K562 (cell line): ENCODE measurements at regions not wholly inside any gene's neighbourhood (a gene's known extent, or its start where the extent isn't known, plus 50 kb on each side); places are given as distances from the start of the nearest gene placed in this dataset.

Source experiments
- ATAC-seq: fragments of 200-7000 bp; cut with Tn5 transposase; 3 replicates; pipeline ENCODE4 v1.9.1; 2020; ENCODE audit warnings: moderate library complexity
- BruUV-seq: library from RNA; stranded (reverse); fragments of 400-500 nt; replicated peaks from 2 replicates; lab custom pipeline; 2021; lab: Mats Ljungman, UMichigan
- CTCF ChIA-PET: fragments of 300-600 bp; formaldehyde crosslinking; extraction: SDS; loops from one replicate; lab custom pipeline; 2021; ENCODE audit warnings: low intra/inter-chr PET ratio; lab: Yijun Ruan, JAX
- POLR2A ChIA-PET: fragments of 300-600, 350-650 bp; sonication (Branson Sonifier 250); formaldehyde crosslinking; extraction: SDS; loops from one replicate; lab custom pipeline; 2021; ENCODE audit warnings: antibody characterized with exemption, inconsistent platforms; lab: Yijun Ruan, JAX
- DNase-seq, 4 experiments: peaks; one replicate each; pipeline versions ENCODE4 v3.0.0 to v3.0.0-alpha.2; 2011 to 2018; ENCODE audit warnings: low spot score in 3 of 4, mixed read lengths in 3 of 4; ENCODE audit errors: extremely low read depth in 1 of 4
- FAIRE-seq: peaks from 2 replicates; lab custom pipeline; 2011; peaks lifted over from hg19 to GRCh38; lab: Jason Lieb, UNC
- H2AFZ ChIP-seq: 2 replicates; pipeline ENCODE4 v1.6.0; 2011; ENCODE audit warnings: low read depth, low read length, control low read depth, inconsistent platforms
- H3K27ac ChIP-seq: fragments of 200-600 bp; 3 replicates; pipeline ENCODE4 v1.8.0; 2011; ENCODE audit warnings: low read depth, mild to moderate bottlenecking, control low read depth, inconsistent platforms, low read length, moderate library complexity, mixed read lengths; ENCODE audit errors: extremely low read depth
- H3K27me3 ChIP-seq, 2 experiments: fragments of 300-600 bp in 1 of 2; 2 replicates in 1 of 2; 3 replicates in 1 of 2; pipeline versions ENCODE4 v1.6.0 to v1.8.0; 2011; ENCODE audit warnings: inconsistent platforms in 2 of 2, low read length in 2 of 2, mild to moderate bottlenecking in 1 of 2, mixed read lengths in 1 of 2, moderate library complexity in 1 of 2; ENCODE audit not compliant: control insufficient read depth in 2 of 2, insufficient read depth in 2 of 2
- H3K36me3 ChIP-seq: fragments of 300-600 bp; 3 replicates; pipeline ENCODE4 v1.8.0; 2011; ENCODE audit warnings: mild to moderate bottlenecking, low read length, inconsistent platforms; ENCODE audit not compliant: control insufficient read depth, insufficient read depth
- H3K4me1 ChIP-seq, 2 experiments: fragments of 200-600 bp in 1 of 2; replicated peaks in 1 of 2; 2 replicates in 1 of 2; 3 replicates in 1 of 2; pipeline versions ENCODE4 v1.5.1 to v1.8.0; 2011; ENCODE audit warnings: inconsistent platforms in 2 of 2, low read length in 2 of 2, mild to moderate bottlenecking in 1 of 2, mixed read lengths in 1 of 2, moderate library complexity in 1 of 2; ENCODE audit not compliant: control insufficient read depth in 2 of 2, insufficient read depth in 2 of 2
- H3K4me2 ChIP-seq: 2 replicates; pipeline ENCODE4 v1.6.1; 2011; ENCODE audit warnings: low read length, control low read depth, inconsistent platforms, mixed read lengths; ENCODE audit not compliant: insufficient read depth
- H3K4me3 ChIP-seq: fragments of 200-600 bp; sonication (generic), shearing (Covaris generic); 2 replicates; pipeline ENCODE4 v1.5.1; 2016; ENCODE audit warnings: control low read depth, inconsistent platforms
- H3K79me2 ChIP-seq: fragments of 200-600 bp; 3 replicates; pipeline ENCODE4 v1.8.0; 2011; ENCODE audit warnings: low read length, inconsistent platforms; ENCODE audit not compliant: control insufficient read depth, insufficient read depth
- H3K9ac ChIP-seq, 2 experiments: 2 replicates each; pipeline versions ENCODE4 v1.6.0 to v1.6.1; 2011; ENCODE audit warnings: low read depth in 2 of 2, low read length in 2 of 2, control low read depth in 1 of 2, inconsistent platforms in 1 of 2, mild to moderate bottlenecking in 1 of 2, mixed read lengths in 1 of 2; ENCODE audit not compliant: insufficient read depth in 1 of 2
- H3K9me1 ChIP-seq: one replicate; pipeline ENCODE4 v1.6.0; 2011; ENCODE audit warnings: inconsistent platforms, mild to moderate bottlenecking, low read length, moderate library complexity; ENCODE audit not compliant: control insufficient read depth, insufficient read depth
- H3K9me3 ChIP-seq: replicated peaks from 2 replicates; pipeline ENCODE4 v1.5.1; 2011; ENCODE audit warnings: low read depth, low read length, inconsistent platforms; ENCODE audit not compliant: control insufficient read depth, insufficient read depth
- H4K20me1 ChIP-seq: replicated peaks from 2 replicates; pipeline ENCODE4 v1.6.1; 2011; ENCODE audit warnings: low read length, inconsistent platforms, mixed read lengths; ENCODE audit not compliant: control insufficient read depth, insufficient read depth
- BRD4 ChIP-seq: fragments of 200-600 bp; sonication (generic); IDR thresholded peaks from 2 replicates; pipeline ENCODE4 v1.6.1; 2017; ENCODE audit warnings: inconsistent platforms
- EHMT2 ChIP-seq: fragments of 450-650 bp; IDR thresholded peaks from 2 replicates; pipeline ENCODE4 v1.6.1; 2018; ENCODE audit warnings: antibody characterized with exemption
- ERF ChIP-seq: fragments of 450-650 bp; formaldehyde crosslinking; IDR thresholded peaks from 2 replicates; pipeline ENCODE4 v1.4.0; 2020; ENCODE audit warnings: mild to moderate bottlenecking, mixed read lengths
- KLF13 ChIP-seq: fragments of 450-650 bp; IDR thresholded peaks from 2 replicates; pipeline ENCODE4 v1.6.1; 2016; ENCODE audit warnings: missing genetic modification characterization, low read depth, mild to moderate bottlenecking, missing compliant biosample characterization, moderate library complexity, borderline replicate concordance
- MAFF ChIP-seq: IDR thresholded peaks from 2 replicates; pipeline ENCODE4 v1.6.1; 2012; ENCODE audit warnings: low read length, improper control_type of control experiment
- RAD21 ChIP-seq, 2 experiments: fragments of 250-450 bp in 1 of 2; fragments of 450-650 bp in 1 of 2; sonication (Bioruptor Pico) in 1 of 2; formaldehyde crosslinking in 1 of 2; IDR thresholded peaks in 1 of 2; conservative IDR thresholded peaks in 1 of 2; 2 replicates each; pipeline versions ENCODE4 v1.4.0 to v1.8.0; 2020 to 2022; ENCODE audit warnings: mild to moderate bottlenecking in 2 of 2, moderate library complexity in 1 of 2
- SRSF1 ChIP-seq: fragments of 200-400 bp; formaldehyde crosslinking; IDR thresholded peaks from 2 replicates; pipeline ENCODE4 v1.6.1; 2017; ENCODE audit warnings: mild to moderate bottlenecking, low read depth, low read length, moderate library complexity
- WGBS: fragments of 100-300 bp; shearing (Covaris generic); methylation state at CpG from one replicate; pipeline ENCODE4 v1.1.6; 2016; ENCODE audit warnings: low coverage, mixed read lengths; ENCODE audit not compliant: insufficient coverage; ENCODE audit errors: missing lambda C conversion rate; 5-methylcytosine and 5-hydroxymethylcytosine counted together
- in situ Hi-C: fragments of 300-500 bp; cut with MboI; formaldehyde crosslinking; loops from 4 replicates; pipeline ENCODE4 v1.15.0; 2018; ENCODE audit warnings: inconsistent platforms, mixed read lengths
- intact Hi-C: fragments of 100-400 bp; cut with micrococcal nuclease; formaldehyde crosslinking; loops from 2 replicates; pipeline ENCODE4 v1.14.2; 2022
- TF ChIP-seq, protein P1 (sequence below): fragments of 250-450 bp; sonication (Bioruptor Pico); IDR thresholded peaks from 2 replicates; pipeline ENCODE4 v1.8.0; 2022; ENCODE audit warnings: moderate library complexity, mild to moderate bottlenecking, inconsistent platforms
- TF ChIP-seq, protein P2 (sequence below): fragments of 450-650 bp; IDR thresholded peaks from 2 replicates; pipeline ENCODE4 v1.6.1; 2016; ENCODE audit warnings: mild to moderate bottlenecking, moderate library complexity

DNA sequence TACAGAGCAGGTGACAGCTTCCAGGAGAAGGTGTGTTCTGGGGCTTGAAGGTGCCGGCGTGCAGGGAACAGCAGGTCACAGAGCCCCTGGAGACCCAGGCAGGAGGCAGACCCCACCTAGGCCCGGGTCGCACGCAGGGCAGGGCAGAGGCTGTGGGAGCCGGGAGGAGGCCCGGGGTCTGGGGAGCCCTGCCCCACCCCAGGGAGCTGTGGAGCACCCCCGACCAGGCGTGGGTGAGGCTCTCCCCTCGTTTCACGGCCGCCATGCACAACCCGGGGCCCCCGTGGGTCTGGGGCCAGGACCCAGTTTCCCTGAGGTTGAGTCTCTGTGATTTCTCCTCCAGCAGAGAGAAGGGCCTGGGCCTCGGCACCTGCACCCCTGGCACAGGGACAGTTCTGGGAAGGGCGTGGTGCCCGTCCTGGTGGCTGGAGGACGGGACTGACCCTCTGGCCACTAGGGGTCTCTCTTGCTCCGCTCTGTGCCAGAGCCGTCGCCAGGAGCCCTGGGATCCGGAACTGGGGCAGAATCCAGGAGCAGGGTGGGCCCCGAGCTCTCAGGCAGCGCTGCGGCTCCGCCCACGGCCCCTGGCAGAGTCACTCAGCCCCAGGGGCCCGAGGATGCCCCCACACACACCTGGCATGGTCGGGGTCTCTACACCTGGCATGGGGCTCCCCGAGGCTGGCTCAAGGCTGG lies 75.2 kb upstream of the FBRSL1 start:
- no peak overlapping the region; a peak in 1 of 4 replicates for H3K9ac ChIP-seq
- intact Hi-C loops, result loop anchor here (1.0 to 10.0 kb wide), 4 partner anchors 110 to 260 kb away; no protein-coding TSS in a partner anchor
- H4K20me1 ChIP-seq, result peaks cover 3% of the 10 kb centered on the region; the same call in 1 of the 2 replicates
- ATAC-seq, result peak; percentile 98
- H3K27ac ChIP-seq, result no peak overlapping the region
- H3K9me3 ChIP-seq, result no peaks in the 10 kb centered on the region
- WGBS, result 5% methylated on average over 21 of the region's 30 CpGs
- in situ Hi-C loops, result loop anchor here (5.0 to 10.0 kb wide), 2 partner anchors 140 to 188 kb away; no protein-coding TSS in a partner anchor
- BruUV-seq, result no TSS peak
- peak; percentile 71 for FAIRE-seq
- no peaks in the 10 kb centered on the region for H3K36me3 ChIP-seq
- H3K4me2 ChIP-seq, result peak overlapping the region; percentile 33
- H3K9me1 ChIP-seq, result no peaks in the 10 kb centered on the region
- POLR2A ChIA-PET, result interaction anchor here (0.6 to 1.2 kb wide), 3 partner anchors 16 to 146 kb away, joined by 3 to 6 read pairs (median 3); no protein-coding TSS in a partner anchor
- peaks cover 5 to 42% of the 10 kb centered on the region in 2 experiments; a peak in 3 of 5 replicates for H3K27me3 ChIP-seq
- peaks cover 0 to 54% of the 10 kb centered on the region in 2 experiments; a peak in 2 of 5 replicates for H3K4me1 ChIP-seq
- H3K4me3 ChIP-seq, result no peak overlapping the region
- no peak overlapping the region for H2AFZ ChIP-seq
- no peaks in the 10 kb centered on the region for H3K79me2 ChIP-seq
- peak; percentile 80 to 92 (median 88) for DNase-seq
- CTCF ChIA-PET, result interaction anchor here (0.6 to 3.0 kb wide), 8 partner anchors 109 to 578 kb away, joined by 3 to 20 read pairs (median 8); no protein-coding TSS in a partner anchor
- no peak for TF ChIP-seq BRD4
- no peak for TF ChIP-seq EHMT2
- TF ChIP-seq KLF13, result peak; percentile 44; the same call in 1 of the 2 replicates
- TF ChIP-seq, protein P1, sequence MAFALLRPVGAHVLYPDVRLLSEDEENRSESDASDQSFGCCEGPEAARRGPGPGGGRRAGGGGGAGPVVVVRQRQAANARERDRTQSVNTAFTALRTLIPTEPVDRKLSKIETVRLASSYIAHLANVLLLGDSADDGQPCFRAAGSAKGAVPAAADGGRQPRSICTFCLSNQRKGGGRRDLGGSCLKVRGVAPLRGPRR, result no peak
- TF ChIP-seq RAD21 (CRISPR knock-in tag; conservative IDR thresholded peaks at IDR 0.05 in 1 of 2, IDR thresholded peaks at IDR 0.05 in 1 of 2), result peak; percentile 92 to 93
- TF ChIP-seq, protein P2, sequence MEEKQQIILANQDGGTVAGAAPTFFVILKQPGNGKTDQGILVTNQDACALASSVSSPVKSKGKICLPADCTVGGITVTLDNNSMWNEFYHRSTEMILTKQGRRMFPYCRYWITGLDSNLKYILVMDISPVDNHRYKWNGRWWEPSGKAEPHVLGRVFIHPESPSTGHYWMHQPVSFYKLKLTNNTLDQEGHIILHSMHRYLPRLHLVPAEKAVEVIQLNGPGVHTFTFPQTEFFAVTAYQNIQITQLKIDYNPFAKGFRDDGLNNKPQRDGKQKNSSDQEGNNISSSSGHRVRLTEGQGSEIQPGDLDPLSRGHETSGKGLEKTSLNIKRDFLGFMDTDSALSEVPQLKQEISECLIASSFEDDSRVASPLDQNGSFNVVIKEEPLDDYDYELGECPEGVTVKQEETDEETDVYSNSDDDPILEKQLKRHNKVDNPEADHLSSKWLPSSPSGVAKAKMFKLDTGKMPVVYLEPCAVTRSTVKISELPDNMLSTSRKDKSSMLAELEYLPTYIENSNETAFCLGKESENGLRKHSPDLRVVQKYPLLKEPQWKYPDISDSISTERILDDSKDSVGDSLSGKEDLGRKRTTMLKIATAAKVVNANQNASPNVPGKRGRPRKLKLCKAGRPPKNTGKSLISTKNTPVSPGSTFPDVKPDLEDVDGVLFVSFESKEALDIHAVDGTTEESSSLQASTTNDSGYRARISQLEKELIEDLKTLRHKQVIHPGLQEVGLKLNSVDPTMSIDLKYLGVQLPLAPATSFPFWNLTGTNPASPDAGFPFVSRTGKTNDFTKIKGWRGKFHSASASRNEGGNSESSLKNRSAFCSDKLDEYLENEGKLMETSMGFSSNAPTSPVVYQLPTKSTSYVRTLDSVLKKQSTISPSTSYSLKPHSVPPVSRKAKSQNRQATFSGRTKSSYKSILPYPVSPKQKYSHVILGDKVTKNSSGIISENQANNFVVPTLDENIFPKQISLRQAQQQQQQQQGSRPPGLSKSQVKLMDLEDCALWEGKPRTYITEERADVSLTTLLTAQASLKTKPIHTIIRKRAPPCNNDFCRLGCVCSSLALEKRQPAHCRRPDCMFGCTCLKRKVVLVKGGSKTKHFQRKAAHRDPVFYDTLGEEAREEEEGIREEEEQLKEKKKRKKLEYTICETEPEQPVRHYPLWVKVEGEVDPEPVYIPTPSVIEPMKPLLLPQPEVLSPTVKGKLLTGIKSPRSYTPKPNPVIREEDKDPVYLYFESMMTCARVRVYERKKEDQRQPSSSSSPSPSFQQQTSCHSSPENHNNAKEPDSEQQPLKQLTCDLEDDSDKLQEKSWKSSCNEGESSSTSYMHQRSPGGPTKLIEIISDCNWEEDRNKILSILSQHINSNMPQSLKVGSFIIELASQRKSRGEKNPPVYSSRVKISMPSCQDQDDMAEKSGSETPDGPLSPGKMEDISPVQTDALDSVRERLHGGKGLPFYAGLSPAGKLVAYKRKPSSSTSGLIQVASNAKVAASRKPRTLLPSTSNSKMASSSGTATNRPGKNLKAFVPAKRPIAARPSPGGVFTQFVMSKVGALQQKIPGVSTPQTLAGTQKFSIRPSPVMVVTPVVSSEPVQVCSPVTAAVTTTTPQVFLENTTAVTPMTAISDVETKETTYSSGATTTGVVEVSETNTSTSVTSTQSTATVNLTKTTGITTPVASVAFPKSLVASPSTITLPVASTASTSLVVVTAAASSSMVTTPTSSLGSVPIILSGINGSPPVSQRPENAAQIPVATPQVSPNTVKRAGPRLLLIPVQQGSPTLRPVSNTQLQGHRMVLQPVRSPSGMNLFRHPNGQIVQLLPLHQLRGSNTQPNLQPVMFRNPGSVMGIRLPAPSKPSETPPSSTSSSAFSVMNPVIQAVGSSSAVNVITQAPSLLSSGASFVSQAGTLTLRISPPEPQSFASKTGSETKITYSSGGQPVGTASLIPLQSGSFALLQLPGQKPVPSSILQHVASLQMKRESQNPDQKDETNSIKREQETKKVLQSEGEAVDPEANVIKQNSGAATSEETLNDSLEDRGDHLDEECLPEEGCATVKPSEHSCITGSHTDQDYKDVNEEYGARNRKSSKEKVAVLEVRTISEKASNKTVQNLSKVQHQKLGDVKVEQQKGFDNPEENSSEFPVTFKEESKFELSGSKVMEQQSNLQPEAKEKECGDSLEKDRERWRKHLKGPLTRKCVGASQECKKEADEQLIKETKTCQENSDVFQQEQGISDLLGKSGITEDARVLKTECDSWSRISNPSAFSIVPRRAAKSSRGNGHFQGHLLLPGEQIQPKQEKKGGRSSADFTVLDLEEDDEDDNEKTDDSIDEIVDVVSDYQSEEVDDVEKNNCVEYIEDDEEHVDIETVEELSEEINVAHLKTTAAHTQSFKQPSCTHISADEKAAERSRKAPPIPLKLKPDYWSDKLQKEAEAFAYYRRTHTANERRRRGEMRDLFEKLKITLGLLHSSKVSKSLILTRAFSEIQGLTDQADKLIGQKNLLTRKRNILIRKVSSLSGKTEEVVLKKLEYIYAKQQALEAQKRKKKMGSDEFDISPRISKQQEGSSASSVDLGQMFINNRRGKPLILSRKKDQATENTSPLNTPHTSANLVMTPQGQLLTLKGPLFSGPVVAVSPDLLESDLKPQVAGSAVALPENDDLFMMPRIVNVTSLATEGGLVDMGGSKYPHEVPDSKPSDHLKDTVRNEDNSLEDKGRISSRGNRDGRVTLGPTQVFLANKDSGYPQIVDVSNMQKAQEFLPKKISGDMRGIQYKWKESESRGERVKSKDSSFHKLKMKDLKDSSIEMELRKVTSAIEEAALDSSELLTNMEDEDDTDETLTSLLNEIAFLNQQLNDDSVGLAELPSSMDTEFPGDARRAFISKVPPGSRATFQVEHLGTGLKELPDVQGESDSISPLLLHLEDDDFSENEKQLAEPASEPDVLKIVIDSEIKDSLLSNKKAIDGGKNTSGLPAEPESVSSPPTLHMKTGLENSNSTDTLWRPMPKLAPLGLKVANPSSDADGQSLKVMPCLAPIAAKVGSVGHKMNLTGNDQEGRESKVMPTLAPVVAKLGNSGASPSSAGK, result no peak
- no peak for TF ChIP-seq ERF (CRISPR knock-in tag)
- no peak for TF ChIP-seq MAFF
- TF ChIP-seq SRSF1, result no peak
